Mucosa of rectum (tissue), 2 donors: ENCODE measurements at regions not wholly inside any gene's neighbourhood (a gene's known extent, or its start where the extent isn't known, plus 50 kb on each side); places are given as distances from the start of the nearest gene placed in this dataset.
A peak's percentile ranks its signal among the peaks of the same experiment; 100 is the strongest.

Experiments
- H3K27ac ChIP-seq, 2 donors: one replicate each; pipeline ENCODE4 v1.7.0; 2013; ENCODE audit warnings: inconsistent platforms in 2 of 2, low read depth in 2 of 2, low read length in 2 of 2
- H3K27me3 ChIP-seq, 2 donors: one replicate each; pipeline ENCODE4 v1.7.0; 2013; ENCODE audit warnings: low read length in 2 of 2; ENCODE audit not compliant: control insufficient read depth in 2 of 2, insufficient read depth in 2 of 2
- H3K36me3 ChIP-seq, 2 donors: one replicate each; pipeline ENCODE4 v1.7.0; 2013; ENCODE audit warnings: low read length in 2 of 2; ENCODE audit not compliant: control insufficient read depth in 2 of 2, insufficient read depth in 2 of 2
- H3K4me1 ChIP-seq, 2 donors: one replicate each; pipeline ENCODE4 v1.7.0; 2013; ENCODE audit warnings: low read length in 2 of 2, mild to moderate bottlenecking in 1 of 2; ENCODE audit not compliant: control insufficient read depth in 2 of 2, insufficient read depth in 2 of 2
- H3K4me3 ChIP-seq, 2 donors: one replicate each; pipeline ENCODE4 v1.7.0; 2013; ENCODE audit warnings: low read length in 2 of 2
- H3K9ac ChIP-seq, 2 donors: one replicate each; pipeline ENCODE4 v1.7.0; 2013; ENCODE audit warnings: low read length in 2 of 2, low read depth in 1 of 2, mild to moderate bottlenecking in 1 of 2
- H3K9me3 ChIP-seq, 2 donors: one replicate each; pipeline ENCODE4 v1.7.0; 2013; ENCODE audit warnings: low read length in 2 of 2; ENCODE audit not compliant: control insufficient read depth in 2 of 2
- donor health status: healthy.
- donor health status: Normal muscosa, but diverticular disease.

DNA sequence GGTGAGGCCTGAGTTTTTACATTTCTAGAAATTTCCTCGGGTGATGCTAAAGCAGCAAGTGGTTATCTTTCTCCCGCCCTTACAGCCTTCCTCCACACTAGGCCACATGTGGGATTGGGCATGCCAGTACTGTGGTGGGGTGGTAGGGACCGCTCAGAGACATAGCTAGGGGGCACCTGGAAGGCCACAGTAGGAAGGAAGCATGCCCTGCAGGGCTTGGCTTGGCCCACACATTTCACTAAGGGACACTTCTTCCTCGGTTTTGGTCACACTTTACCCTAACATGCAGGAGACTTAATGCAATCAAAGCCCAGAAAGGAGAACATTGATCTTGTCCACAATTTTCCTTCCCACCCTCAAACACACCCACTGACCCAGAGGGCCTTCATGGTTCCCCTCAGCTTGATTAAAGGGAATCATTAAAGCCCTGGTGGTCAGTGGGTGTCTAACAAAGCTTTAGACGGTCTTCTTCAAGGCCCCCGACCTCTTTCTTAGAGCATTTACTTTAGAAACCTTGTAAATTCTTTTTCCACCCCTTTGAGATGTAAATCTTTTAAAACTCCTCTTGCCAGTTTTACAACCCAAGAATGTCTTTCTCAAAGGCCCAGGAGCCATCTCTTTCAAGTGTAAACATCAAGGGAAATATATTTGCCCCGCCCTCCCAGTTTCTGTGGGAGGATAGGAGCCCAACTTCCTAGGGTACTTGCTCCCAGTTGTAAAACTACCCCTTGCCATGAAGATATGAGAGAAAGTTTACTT lies 246.4 kb upstream of the PTBP2 start:
- Histone ChIP-seq H3K27ac (no peak overlapping the region), H3K9me3 (no peaks in the 10 kb centered on the region), H3K27me3 (no peaks in the 10 kb centered on the region), H3K36me3 (no peaks in the 10 kb centered on the region), H3K4me3 (no peak overlapping the region), H3K4me1 (no peaks in the 10 kb centered on the region), H3K9ac (no peak overlapping the region)

DNA sequence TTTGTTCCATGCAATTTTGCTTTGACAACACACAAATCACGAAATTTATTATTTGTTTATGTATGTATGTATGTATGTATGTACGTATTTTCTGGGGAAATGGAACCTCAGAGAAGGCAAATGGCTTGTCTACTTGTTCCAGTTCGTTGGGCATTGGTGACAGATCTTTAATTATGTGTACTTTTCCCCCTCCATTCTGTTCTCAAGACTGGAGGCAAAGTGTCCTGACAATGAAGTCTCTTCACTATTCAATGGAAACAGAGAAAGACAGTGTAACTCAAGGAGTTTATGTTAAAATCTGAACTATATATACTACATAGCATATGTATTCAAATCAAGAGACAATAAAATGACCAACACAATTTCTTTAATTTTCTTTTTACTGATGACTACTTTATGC lies 245.7 kb upstream of the PTBP2 start:
- Histone ChIP-seq H3K9me3 (no peaks in the 10 kb centered on the region), H3K27ac (no peak overlapping the region), H3K4me1 (no peaks in the 10 kb centered on the region), H3K27me3 (no peaks in the 10 kb centered on the region), H3K4me3 (no peak overlapping the region), H3K36me3 (no peaks in the 10 kb centered on the region), H3K9ac (no peak overlapping the region)

DNA sequence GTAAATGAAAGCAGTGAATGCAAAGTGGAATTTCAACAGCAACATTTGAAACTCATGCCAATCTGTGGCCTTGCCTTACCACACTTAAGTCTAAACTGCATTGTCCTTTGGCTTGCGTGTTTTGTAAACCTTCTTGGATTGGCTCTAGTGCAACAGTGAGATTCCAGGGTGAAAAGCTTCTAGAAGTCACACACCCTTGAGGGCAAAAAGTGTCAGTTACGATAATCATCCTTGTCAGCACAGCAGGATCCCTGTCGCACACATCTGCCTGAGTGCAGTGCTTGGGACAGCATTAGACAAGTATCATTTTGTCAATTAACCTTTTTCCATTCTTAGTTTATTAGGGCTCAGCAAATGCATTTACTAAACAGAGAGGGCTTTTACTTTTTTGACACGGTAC lies 243.4 kb upstream of the PTBP2 start:
- no peak overlapping the region for H3K9ac ChIP-seq
- no peaks in the 10 kb centered on the region for H3K4me1 ChIP-seq
- H3K36me3 ChIP-seq, result no peaks in the 10 kb centered on the region
- H3K27me3 ChIP-seq, result no peaks in the 10 kb centered on the region
- no peaks in the 10 kb centered on the region for H3K9me3 ChIP-seq
- no peak overlapping the region for H3K27ac ChIP-seq
- no peak overlapping the region for H3K4me3 ChIP-seq

DNA sequence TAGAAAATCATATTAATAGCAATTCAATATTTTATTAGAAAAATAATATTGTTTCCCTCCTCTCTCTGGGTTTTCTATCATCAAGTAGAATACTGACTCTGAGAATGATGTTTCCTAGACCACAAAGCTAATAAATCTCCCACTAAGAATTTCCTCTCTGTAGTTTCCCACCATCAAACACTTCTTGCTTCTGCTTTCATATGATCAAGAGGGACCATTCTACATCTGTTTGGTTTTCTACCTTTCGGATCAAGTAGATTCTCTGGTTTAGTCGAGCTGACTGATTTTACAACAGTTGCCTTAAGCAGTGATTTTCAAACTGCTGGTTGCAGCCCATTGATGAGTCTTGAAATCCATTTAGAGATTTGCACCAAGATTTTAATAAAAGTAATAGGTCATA lies 240.2 kb upstream of the PTBP2 start:
- Histone ChIP-seq H3K9me3 (no peaks in the 10 kb centered on the region), H3K4me1 (no peaks in the 10 kb centered on the region), H3K27me3 (no peaks in the 10 kb centered on the region), H3K27ac (no peak overlapping the region), H3K36me3 (no peaks in the 10 kb centered on the region), H3K4me3 (no peak overlapping the region), H3K9ac (no peak overlapping the region)

DNA sequence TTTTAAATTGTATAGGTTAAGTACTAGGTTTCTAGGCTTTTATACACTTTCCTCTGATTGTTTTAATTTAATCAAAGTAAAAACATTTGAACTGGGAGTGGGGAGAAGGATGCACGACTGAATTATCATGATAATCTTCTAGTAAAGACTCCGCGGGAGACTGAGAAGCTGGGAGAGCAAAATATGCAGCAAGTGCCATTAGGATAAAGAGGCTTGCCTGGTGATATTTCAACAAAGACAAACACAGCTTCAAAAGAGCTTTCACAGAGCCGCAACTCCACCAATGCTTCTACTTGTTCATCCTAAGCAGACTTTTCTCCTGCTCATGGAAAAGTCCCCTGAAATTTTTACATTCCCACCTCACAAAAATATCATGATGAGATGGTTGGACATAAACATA lies 239.0 kb upstream of the PTBP2 start:
- Histone ChIP-seq H3K27ac (peak overlapping the region in 1 of 2 donors; percentile 3), H3K9ac (no peak overlapping the region), H3K9me3 (no peaks in the 10 kb centered on the region), H3K4me3 (peak overlapping the region in 1 of 2 donors; percentile 38), H3K27me3 (no peaks in the 10 kb centered on the region), H3K4me1 (no peaks in the 10 kb centered on the region), H3K36me3 (no peaks in the 10 kb centered on the region)

DNA sequence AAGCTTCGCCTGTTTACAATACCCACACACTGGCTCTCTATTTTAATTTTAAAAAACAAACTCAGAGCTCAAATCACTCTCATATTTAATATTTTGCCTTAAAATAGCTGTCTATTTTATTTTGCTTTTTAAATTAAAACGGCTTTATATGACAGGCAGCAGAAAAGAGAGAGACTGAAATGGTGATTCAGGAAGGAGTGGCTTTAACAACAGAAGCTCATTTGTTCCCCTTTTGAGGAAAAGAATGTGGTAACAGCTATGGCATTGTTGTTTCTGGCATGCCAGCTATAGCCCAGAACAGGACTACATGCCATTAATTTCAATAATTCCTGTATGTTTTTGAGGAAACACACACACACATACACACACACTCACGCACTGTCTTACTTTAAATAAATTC lies 234.2 kb upstream of the PTBP2 start:
- Histone ChIP-seq H3K4me1 (no peaks in the 10 kb centered on the region), H3K36me3 (no peaks in the 10 kb centered on the region), H3K9ac (no peak overlapping the region), H3K4me3 (no peak overlapping the region), H3K27ac (no peak overlapping the region), H3K27me3 (no peaks in the 10 kb centered on the region), H3K9me3 (no peaks in the 10 kb centered on the region)

DNA sequence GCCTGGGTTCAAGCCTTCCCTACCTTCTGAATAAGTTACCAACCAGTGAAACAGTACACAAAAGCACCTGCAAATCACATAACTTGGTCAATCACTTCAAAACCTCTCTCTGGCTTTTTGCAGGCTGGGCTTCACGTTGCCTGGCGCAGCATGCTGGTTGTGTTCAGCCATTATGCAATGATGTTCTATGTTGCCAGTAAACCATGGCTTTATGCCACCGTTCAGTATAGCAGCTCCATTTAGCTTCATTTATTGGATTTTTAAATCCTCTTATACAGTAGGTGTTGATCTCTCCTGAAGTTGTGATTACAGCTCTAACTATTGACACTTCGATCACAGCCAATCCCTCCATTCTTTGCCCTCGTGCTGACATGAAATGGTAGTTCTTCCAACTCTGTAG lies 233.6 kb upstream of the PTBP2 start:
- Histone ChIP-seq H3K9ac (no peak overlapping the region), H3K4me3 (no peak overlapping the region), H3K27me3 (no peaks in the 10 kb centered on the region), H3K4me1 (no peaks in the 10 kb centered on the region), H3K9me3 (no peaks in the 10 kb centered on the region), H3K27ac (no peak overlapping the region), H3K36me3 (no peaks in the 10 kb centered on the region)

DNA sequence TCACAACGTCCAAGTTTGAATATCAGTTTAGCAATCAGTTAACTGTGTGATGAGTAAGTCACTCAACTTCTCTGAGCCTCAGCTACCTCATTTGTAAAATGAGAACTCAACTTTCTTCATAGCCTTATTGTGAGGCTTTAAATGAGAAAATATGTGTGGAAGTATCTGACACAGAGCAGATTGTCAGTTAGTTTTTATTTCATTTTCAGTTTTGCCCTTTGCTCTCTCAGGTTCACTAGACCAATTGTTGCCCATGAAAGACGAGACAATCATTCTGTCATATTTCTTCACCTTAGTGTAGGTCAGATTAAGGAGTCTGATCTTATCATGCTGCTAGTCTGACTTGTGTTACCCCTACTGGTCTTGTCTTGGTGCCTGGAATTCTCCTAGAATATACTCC lies 232.8 kb upstream of the PTBP2 start:
- no peaks in the 10 kb centered on the region for H3K4me1 ChIP-seq
- no peak overlapping the region for H3K27ac ChIP-seq
- H3K36me3 ChIP-seq, result no peaks in the 10 kb centered on the region
- no peaks in the 10 kb centered on the region for H3K9me3 ChIP-seq
- no peak overlapping the region for H3K9ac ChIP-seq
- no peak overlapping the region for H3K4me3 ChIP-seq
- H3K27me3 ChIP-seq, result no peaks in the 10 kb centered on the region

DNA sequence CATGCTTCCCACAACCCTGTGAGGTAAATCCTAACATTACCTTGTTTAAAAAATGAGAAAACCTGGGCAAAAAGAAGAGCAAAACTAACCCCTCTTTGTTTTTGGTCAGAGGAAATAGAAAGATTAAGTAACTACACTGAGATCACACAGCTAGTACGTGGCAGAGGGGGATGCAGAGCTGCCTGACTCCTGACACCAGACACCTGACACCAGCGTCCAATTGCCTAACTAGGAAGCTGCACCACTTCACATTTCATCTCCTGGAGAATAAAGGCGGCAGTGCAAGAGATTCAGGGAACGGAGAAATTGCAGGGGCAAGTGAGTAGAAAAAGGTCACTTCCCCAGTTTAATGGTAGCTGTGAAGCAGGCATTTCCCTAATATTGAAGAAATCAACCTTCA lies 229.3 kb upstream of the PTBP2 start:
- H3K27me3 ChIP-seq, result no peaks in the 10 kb centered on the region
- no peak overlapping the region for H3K4me3 ChIP-seq
- H3K4me1 ChIP-seq, result no peaks in the 10 kb centered on the region
- no peak overlapping the region for H3K27ac ChIP-seq
- no peaks in the 10 kb centered on the region for H3K36me3 ChIP-seq
- no peaks in the 10 kb centered on the region for H3K9me3 ChIP-seq
- H3K9ac ChIP-seq, result no peak overlapping the region

DNA sequence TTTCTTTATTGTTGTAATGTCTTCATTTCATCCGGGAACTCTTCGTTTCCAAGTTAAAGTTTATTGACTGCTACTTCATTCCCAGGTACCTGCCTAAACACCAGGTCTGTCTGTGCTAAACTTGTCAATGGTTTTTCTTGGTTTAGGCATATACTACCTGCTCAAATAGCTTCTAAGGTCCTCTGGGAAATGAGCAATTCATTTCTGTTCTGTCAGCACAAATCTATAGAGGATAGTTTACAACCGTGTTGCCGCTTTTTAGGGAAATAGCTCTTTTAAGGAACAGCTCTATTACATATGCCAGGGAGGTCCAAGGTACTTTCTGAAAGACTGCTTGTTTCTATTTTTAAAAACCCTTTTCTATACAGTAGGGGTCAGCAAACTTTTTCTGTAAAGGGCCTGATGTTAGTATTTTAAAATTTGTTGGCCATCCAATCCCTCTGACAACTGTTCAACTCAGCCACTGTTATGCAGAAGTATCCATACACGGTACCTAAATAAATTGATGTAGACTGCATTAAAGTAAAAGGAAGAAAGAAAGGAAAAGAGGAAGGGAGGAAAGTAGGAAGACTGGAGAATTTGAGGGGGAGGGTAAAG lies 222.7 kb upstream of the PTBP2 start:
- no peaks in the 10 kb centered on the region for H3K4me1 ChIP-seq
- H3K9ac ChIP-seq, result no peak overlapping the region
- no peak overlapping the region for H3K27ac ChIP-seq
- H3K9me3 ChIP-seq, result no peaks in the 10 kb centered on the region
- H3K27me3 ChIP-seq, result no peaks in the 10 kb centered on the region
- H3K4me3 ChIP-seq, result no peak overlapping the region
- H3K36me3 ChIP-seq, result no peaks in the 10 kb centered on the region
